CD14-positive monocyte (primary cell): ENCODE measurements at regions not wholly inside any gene's neighbourhood (a gene's known extent, or its start where the extent isn't known, plus 50 kb on each side); places are given as distances from the start of the nearest gene placed in this dataset.

Source experiments
- DNase-seq, 3 donors: peaks; one replicate each; pipeline ENCODE4 v3.0.0-alpha.2; 2011 to 2022
- H2AFZ ChIP-seq: 2 replicates; pipeline ENCODE4 v1.6.0; 2012; ENCODE audit warnings: mild to moderate bottlenecking, low read depth, low read length, inconsistent platforms; ENCODE audit not compliant: insufficient read depth, poor library complexity, severe bottlenecking
- H3K27ac ChIP-seq, 2 donors: 1 replicate in 1 of 2; 2 replicates in 1 of 2; pipeline ENCODE4 v1.5.1; 2012 to 2013; ENCODE audit warnings: low read length in 2 of 2, control low read depth in 1 of 2, inconsistent platforms in 1 of 2, low read depth in 1 of 2, mild to moderate bottlenecking in 1 of 2
- H3K27me3 ChIP-seq, 2 donors: one replicate each; pipeline versions ENCODE4 v1.6.0 to v1.6.1; 2011 to 2013; ENCODE audit warnings: low read length in 2 of 2; ENCODE audit not compliant: control insufficient read depth in 2 of 2, insufficient read depth in 2 of 2
- H3K36me3 ChIP-seq, 2 donors: replicated peaks in 1 of 2; 1 replicate in 1 of 2; 2 replicates in 1 of 2; pipeline versions ENCODE4 v1.5.1 to v1.6.1; 2012 to 2013; ENCODE audit warnings: low read length in 2 of 2, control low read depth in 1 of 2, inconsistent platforms in 1 of 2, mild to moderate bottlenecking in 1 of 2; ENCODE audit not compliant: insufficient read depth in 2 of 2, control insufficient read depth in 1 of 2
- H3K4me1 ChIP-seq, 2 donors: 1 replicate in 1 of 2; 2 replicates in 1 of 2; pipeline versions ENCODE4 v1.5.1 to v1.6.1; 2012 to 2013; ENCODE audit warnings: low read length in 2 of 2, control low read depth in 1 of 2, inconsistent platforms in 1 of 2, mild to moderate bottlenecking in 1 of 2, moderate library complexity in 1 of 2; ENCODE audit not compliant: insufficient read depth in 2 of 2, control insufficient read depth in 1 of 2
- H3K4me2 ChIP-seq: replicated peaks from 2 replicates; pipeline ENCODE3; 2012; ENCODE audit warnings: low read length, moderate library complexity, mild to moderate bottlenecking; ENCODE audit not compliant: poor library complexity, severe bottlenecking; ENCODE audit errors: extremely low read depth
- H3K4me3 ChIP-seq, 3 experiments: fragments of 200-600 bp in 1 of 3; sonication (generic) in 1 of 3; replicated peaks in 1 of 3; 1 replicate in 2 of 3; 2 replicates in 1 of 3; pipeline ENCODE4 v1.5.1; 2011 to 2013; ENCODE audit warnings: low read length in 3 of 3, mild to moderate bottlenecking in 3 of 3, control low read depth in 2 of 3, low read depth in 2 of 3, inconsistent platforms in 1 of 3, moderate library complexity in 1 of 3
- H3K79me2 ChIP-seq: 2 replicates; pipeline ENCODE4 v1.6.0; 2012; ENCODE audit warnings: mild to moderate bottlenecking, control low read depth, inconsistent platforms, low read length, moderate library complexity; ENCODE audit not compliant: insufficient read depth
- H3K9ac ChIP-seq: 2 replicates; pipeline ENCODE4 v1.6.0; 2017; ENCODE audit warnings: low read length, mild to moderate bottlenecking; ENCODE audit not compliant: insufficient read depth, poor library complexity, severe bottlenecking
- H3K9me3 ChIP-seq, 2 donors: replicated peaks in 1 of 2; 1 replicate in 1 of 2; 2 replicates in 1 of 2; pipeline versions ENCODE4 v1.5.1 to v1.6.1; 2012 to 2013; ENCODE audit warnings: low read length in 2 of 2, control low read depth in 1 of 2; ENCODE audit not compliant: control insufficient read depth in 1 of 2, insufficient read depth in 1 of 2
- H4K20me1 ChIP-seq: 2 replicates; pipeline ENCODE4 v1.6.0; 2012; ENCODE audit warnings: mild to moderate bottlenecking, low read length, control low read depth, moderate library complexity; ENCODE audit not compliant: insufficient read depth
- H3K27ac Mint-ChIP-seq, 7 donors: one replicate each; pipeline ENCODE4 v1.8.0; 2020; ENCODE audit warnings: mild to moderate bottlenecking in 7 of 7, mixed read lengths in 7 of 7, moderate library complexity in 6 of 7, inconsistent platforms in 2 of 7
- H3K27me3 Mint-ChIP-seq, 3 donors: one replicate each; pipeline ENCODE4 v1.8.0; 2021 to 2022; ENCODE audit warnings: low read depth in 3 of 3, mild to moderate bottlenecking in 3 of 3, mixed read lengths in 3 of 3, moderate library complexity in 3 of 3, inconsistent platforms in 1 of 3
- H3K36me3 Mint-ChIP-seq, 2 donors: one replicate each; pipeline ENCODE4 v1.8.0; 2020; ENCODE audit warnings: mixed read lengths in 2 of 2, inconsistent platforms in 1 of 2, mild to moderate bottlenecking in 1 of 2
- H3K4me1 Mint-ChIP-seq: one replicate; pipeline ENCODE4 v1.8.0; 2020; ENCODE audit warnings: mild to moderate bottlenecking, mixed read lengths
- H3K4me3 Mint-ChIP-seq, 2 donors: one replicate each; pipeline ENCODE4 v1.8.0; 2020; ENCODE audit warnings: mild to moderate bottlenecking in 2 of 2, mixed read lengths in 2 of 2, moderate library complexity in 1 of 2
- H3K9me3 Mint-ChIP-seq, 7 donors: one replicate each; pipeline ENCODE4 v1.8.0; 2020 to 2022; ENCODE audit warnings: mixed read lengths in 7 of 7, mild to moderate bottlenecking in 6 of 7, moderate library complexity in 6 of 7, inconsistent platforms in 2 of 7
- WGBS: methylation state at CpG from one replicate; pipeline ENCODE4 v1.1.5; 2013; ENCODE audit warnings: missing lambda C conversion rate; ENCODE audit not compliant: insufficient coverage; 5-methylcytosine and 5-hydroxymethylcytosine counted together
- intact Hi-C, 2 donors: fragments of 100-400 bp; cut with micrococcal nuclease; formaldehyde crosslinking; loops; one replicate each; pipeline versions ENCODE4 v1.15.0 to v1.15.1; 2023
- TF ChIP-seq, protein P1 (sequence below): fragments of 200-600 bp; IDR thresholded peaks from one replicate; pipeline ENCODE4 v1.8.0; 2022; ENCODE audit warnings: antibody characterized with exemption, mild to moderate bottlenecking

DNA sequence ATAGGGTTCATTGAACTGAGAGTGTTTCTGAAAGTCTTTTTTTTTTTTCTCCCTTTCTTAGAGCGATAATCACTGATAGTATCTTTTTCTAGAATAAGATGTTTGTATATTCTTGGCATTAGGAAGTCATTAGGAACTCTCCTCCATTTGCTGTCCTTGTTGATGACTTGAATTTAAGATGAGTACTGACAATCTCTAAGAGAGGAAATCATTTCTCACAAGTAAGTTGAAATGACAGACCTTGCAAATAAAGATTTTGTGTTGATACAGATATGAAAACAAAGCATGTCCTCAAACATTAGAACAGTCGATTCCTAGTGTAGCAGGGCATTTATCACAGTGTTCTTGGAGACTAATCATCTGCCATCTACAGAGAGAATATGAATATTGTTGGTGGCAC is 458.4 kb upstream of the SYT1 start:
- H3K9me3 Mint-ChIP-seq, result no peaks in the 10 kb centered on the region
- Histone ChIP-seq H2AFZ (no peak overlapping the region), H3K27me3 (no peaks in the 10 kb centered on the region), H3K9me3 (no peaks in the 10 kb centered on the region), H3K36me3 (no peaks in the 10 kb centered on the region), H4K20me1 (no peaks in the 10 kb centered on the region), H3K4me2 (no peak overlapping the region), H3K4me1 (no peaks in the 10 kb centered on the region), H3K9ac (no peak overlapping the region), H3K79me2 (no peaks in the 10 kb centered on the region), H3K4me3 (no peak overlapping the region), H3K27ac (no peak overlapping the region)
- no peak overlapping the region for H3K4me3 Mint-ChIP-seq
- H3K27me3 Mint-ChIP-seq, result no peaks in the 10 kb centered on the region
- WGBS, result no CpG with 5 or more reads among the region's 2 CpGs
- intact Hi-C loops, result no loop called here
- no peak for DNase-seq
- no peaks in the 10 kb centered on the region for H3K4me1 Mint-ChIP-seq
- H3K36me3 Mint-ChIP-seq, result no peaks in the 10 kb centered on the region
- no peak overlapping the region for H3K27ac Mint-ChIP-seq
- TF ChIP-seq, protein P1, sequence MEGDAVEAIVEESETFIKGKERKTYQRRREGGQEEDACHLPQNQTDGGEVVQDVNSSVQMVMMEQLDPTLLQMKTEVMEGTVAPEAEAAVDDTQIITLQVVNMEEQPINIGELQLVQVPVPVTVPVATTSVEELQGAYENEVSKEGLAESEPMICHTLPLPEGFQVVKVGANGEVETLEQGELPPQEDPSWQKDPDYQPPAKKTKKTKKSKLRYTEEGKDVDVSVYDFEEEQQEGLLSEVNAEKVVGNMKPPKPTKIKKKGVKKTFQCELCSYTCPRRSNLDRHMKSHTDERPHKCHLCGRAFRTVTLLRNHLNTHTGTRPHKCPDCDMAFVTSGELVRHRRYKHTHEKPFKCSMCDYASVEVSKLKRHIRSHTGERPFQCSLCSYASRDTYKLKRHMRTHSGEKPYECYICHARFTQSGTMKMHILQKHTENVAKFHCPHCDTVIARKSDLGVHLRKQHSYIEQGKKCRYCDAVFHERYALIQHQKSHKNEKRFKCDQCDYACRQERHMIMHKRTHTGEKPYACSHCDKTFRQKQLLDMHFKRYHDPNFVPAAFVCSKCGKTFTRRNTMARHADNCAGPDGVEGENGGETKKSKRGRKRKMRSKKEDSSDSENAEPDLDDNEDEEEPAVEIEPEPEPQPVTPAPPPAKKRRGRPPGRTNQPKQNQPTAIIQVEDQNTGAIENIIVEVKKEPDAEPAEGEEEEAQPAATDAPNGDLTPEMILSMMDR, result no peak

DNA sequence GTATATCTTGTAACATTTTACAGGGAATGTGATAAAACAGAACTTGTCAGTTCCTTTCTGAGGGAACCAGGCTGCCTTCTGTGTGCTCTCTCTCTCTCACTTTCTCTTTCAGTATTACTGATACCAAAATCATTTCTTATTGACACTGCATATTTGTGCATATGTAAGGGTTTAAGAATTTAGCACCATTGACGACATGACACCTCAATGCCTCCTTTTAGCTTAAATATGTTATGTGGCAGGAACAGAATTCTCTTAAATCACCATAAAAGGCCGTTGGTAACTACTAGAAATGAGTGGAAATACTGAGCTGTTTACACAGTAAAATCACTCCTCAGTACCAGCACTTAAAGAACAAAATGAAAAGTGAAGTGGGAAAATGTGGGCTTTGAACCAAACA is 457.7 kb upstream of the SYT1 start:
- H3K36me3 Mint-ChIP-seq, result no peaks in the 10 kb centered on the region
- Histone ChIP-seq H4K20me1 (no peaks in the 10 kb centered on the region), H3K4me1 (no peaks in the 10 kb centered on the region), H3K27ac (no peak overlapping the region), H3K79me2 (no peaks in the 10 kb centered on the region), H3K9ac (no peak overlapping the region), H3K4me3 (no peak overlapping the region), H2AFZ (no peak overlapping the region), H3K36me3 (no peaks in the 10 kb centered on the region), H3K4me2 (no peak overlapping the region), H3K9me3 (no peaks in the 10 kb centered on the region), H3K27me3 (no peaks in the 10 kb centered on the region)
- WGBS, result no CpG with 5 or more reads among the region's 2 CpGs
- no peak for DNase-seq
- H3K4me1 Mint-ChIP-seq, result no peaks in the 10 kb centered on the region
- intact Hi-C loops, result no loop called here
- H3K27ac Mint-ChIP-seq, result no peak overlapping the region
- H3K9me3 Mint-ChIP-seq, result peaks cover 0 to 3% (median 0%) of the 10 kb centered on the region in 7 donors
- TF ChIP-seq, protein P1, result no peak
- H3K4me3 Mint-ChIP-seq, result no peak overlapping the region
- H3K27me3 Mint-ChIP-seq, result no peaks in the 10 kb centered on the region
